ENCODE measurements at regions not wholly inside any gene's neighbourhood (a gene's known extent, or its start where the extent isn't known, plus 50 kb on each side); places are given as distances from the start of the nearest gene placed in this dataset.

- Histone ChIP-seq H3K27ac (no peak overlapping the region), H3K4me3 (no peak overlapping the region), H3K9me3 (no peaks in the 10 kb centered on the region), H3K36me3 (no peaks in the 10 kb centered on the region), H3K4me1 (ENCODE audit: insufficient read depth) (no peaks in the 10 kb centered on the region), H3K27me3 (no peaks in the 10 kb centered on the region)
- intact Hi-C loops (cut with DNase I) = no loop called here
- TF ChIP-seq EP300 (IDR thresholded peaks at IDR 0.05) = no peak
- TF ChIP-seq POLR2A (IDR thresholded peaks at IDR 0.05) = no peak
- no peak for DNase-seq
- WGBS, 3 donors = 80 to 87% (median 83%) methylated on average over 4 of the region's 4 CpGs
Measured at GRCh38 chr17:33375783-33376182, 82.7 kb upstream of the ASIC2 start.

DNA sequence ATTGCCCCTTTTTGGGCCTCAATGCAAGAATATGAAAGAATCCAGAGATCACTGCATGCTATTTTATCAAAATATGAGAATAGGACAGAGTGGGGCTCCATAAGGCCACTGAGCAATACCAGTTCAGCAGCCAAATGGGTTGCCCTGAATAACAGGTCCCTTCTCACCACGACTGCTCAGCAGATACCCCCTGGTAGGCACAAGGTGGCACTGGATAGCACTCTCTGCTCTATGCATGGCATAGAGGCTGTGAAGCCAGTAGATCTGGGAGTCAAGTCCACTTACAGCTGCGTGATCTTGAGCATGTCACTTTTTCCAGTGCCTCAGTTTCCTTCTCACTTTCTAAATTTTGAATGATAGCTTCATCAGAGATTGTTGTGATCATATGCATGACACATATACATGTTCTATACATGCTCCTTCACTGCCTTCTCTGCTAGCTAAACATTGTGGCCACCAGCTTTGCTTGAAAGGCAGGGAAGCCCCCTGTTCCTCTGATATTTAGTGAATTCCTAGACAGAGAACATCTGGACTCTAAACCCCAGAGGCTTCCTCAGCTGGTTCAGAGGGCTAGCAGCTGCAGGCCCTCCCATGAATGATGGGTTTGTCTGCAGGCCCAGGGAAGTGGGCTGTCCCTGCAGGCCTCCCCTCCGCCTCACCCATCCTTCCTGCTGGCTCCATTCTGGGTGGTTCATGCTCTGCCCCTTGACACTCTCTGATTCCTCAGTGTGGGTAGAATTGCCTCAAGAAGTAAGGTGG is 84.9 kb upstream of the ASIC2 start:
- DNase-seq = no peak
- no peaks in the 10 kb centered on the region for H3K9me3 ChIP-seq
- H3K27ac ChIP-seq = no peak overlapping the region
- TF ChIP-seq POLR2A (IDR thresholded peaks at IDR 0.05) (no peak), EP300 (IDR thresholded peaks at IDR 0.05) (no peak)
- TF ChIP-seq, protein P1, sequence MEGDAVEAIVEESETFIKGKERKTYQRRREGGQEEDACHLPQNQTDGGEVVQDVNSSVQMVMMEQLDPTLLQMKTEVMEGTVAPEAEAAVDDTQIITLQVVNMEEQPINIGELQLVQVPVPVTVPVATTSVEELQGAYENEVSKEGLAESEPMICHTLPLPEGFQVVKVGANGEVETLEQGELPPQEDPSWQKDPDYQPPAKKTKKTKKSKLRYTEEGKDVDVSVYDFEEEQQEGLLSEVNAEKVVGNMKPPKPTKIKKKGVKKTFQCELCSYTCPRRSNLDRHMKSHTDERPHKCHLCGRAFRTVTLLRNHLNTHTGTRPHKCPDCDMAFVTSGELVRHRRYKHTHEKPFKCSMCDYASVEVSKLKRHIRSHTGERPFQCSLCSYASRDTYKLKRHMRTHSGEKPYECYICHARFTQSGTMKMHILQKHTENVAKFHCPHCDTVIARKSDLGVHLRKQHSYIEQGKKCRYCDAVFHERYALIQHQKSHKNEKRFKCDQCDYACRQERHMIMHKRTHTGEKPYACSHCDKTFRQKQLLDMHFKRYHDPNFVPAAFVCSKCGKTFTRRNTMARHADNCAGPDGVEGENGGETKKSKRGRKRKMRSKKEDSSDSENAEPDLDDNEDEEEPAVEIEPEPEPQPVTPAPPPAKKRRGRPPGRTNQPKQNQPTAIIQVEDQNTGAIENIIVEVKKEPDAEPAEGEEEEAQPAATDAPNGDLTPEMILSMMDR (IDR thresholded peaks at IDR 0.05) = no peak
- no peak overlapping the region for H3K4me3 ChIP-seq
- intact Hi-C loops (cut with DNase I) = no loop called here
- H3K4me1 ChIP-seq (ENCODE audit: insufficient read depth) = no peaks in the 10 kb centered on the region
- no peaks in the 10 kb centered on the region for H3K27me3 ChIP-seq
- no peaks in the 10 kb centered on the region for H3K36me3 ChIP-seq
- WGBS, 3 donors = 78 to 87% (median 84%) methylated on average over 3 of the region's 3 CpGs

GRCh38 chr17:33381201-33381600 is 88.1 kb upstream of the ASIC2 start:
- DNase-seq = peak in 2 of 5 donors; percentile 14 to 29
- intact Hi-C loops (cut with DNase I) = no loop called here
- WGBS, 3 donors = 9 to 13% (median 10%) methylated on average over 6 of the region's 6 CpGs
- no peaks in the 10 kb centered on the region for H3K36me3 ChIP-seq
- TF ChIP-seq, protein P1 (IDR thresholded peaks at IDR 0.05) = no peak
- TF ChIP-seq EP300 (IDR thresholded peaks at IDR 0.05) (no peak), POLR2A (IDR thresholded peaks at IDR 0.05) (no peak)
- no peak overlapping the region for H3K4me3 ChIP-seq
- no peak overlapping the region for H3K27ac ChIP-seq
- H3K4me1 ChIP-seq (ENCODE audit: insufficient read depth) = no peaks in the 10 kb centered on the region
- H3K9me3 ChIP-seq = no peaks in the 10 kb centered on the region
- H3K27me3 ChIP-seq = no peaks in the 10 kb centered on the region

GRCh38 chr17:33383488-33384023 is 90.5 kb upstream of the ASIC2 start:
- intact Hi-C loops (cut with DNase I) = no loop called here
- Histone ChIP-seq H3K27ac (no peak overlapping the region), H3K36me3 (no peaks in the 10 kb centered on the region), H3K9me3 (no peaks in the 10 kb centered on the region), H3K4me3 (no peak overlapping the region), H3K27me3 (no peaks in the 10 kb centered on the region), H3K4me1 (ENCODE audit: insufficient read depth) (no peaks in the 10 kb centered on the region)
- no peak for TF ChIP-seq EP300 (IDR thresholded peaks at IDR 0.05)
- TF ChIP-seq, protein P1 (IDR thresholded peaks at IDR 0.05) = no peak
- no peak for TF ChIP-seq POLR2A (IDR thresholded peaks at IDR 0.05)
- no peak for DNase-seq
- 86 to 88% (median 86%) methylated on average over 3 of the region's 3 CpGs for WGBS, 3 donors

- H3K27me3 ChIP-seq = no peaks in the 10 kb centered on the region
- no peaks in the 10 kb centered on the region for H3K4me1 ChIP-seq (ENCODE audit: insufficient read depth)
- H3K9me3 ChIP-seq = no peaks in the 10 kb centered on the region
- WGBS, 3 donors = 18 to 26% (median 20%) methylated on average over 4 of the region's 4 CpGs
- no peak overlapping the region for H3K4me3 ChIP-seq
- no peak for DNase-seq
- TF ChIP-seq, protein P1 (IDR thresholded peaks at IDR 0.05) = no peak
- TF ChIP-seq POLR2A (IDR thresholded peaks at IDR 0.05) = no peak
- H3K27ac ChIP-seq = no peak overlapping the region
- intact Hi-C loops (cut with DNase I) = no loop called here
- H3K36me3 ChIP-seq = no peaks in the 10 kb centered on the region
Measured at GRCh38 chr17:33385133-33385532, 92.0 kb upstream of the ASIC2 start.
